ENCODE measurements at regions not wholly inside any gene's neighbourhood (a gene's known extent, or its start where the extent isn't known, plus 50 kb on each side); places are given as distances from the start of the nearest gene placed in this dataset.

DNA sequence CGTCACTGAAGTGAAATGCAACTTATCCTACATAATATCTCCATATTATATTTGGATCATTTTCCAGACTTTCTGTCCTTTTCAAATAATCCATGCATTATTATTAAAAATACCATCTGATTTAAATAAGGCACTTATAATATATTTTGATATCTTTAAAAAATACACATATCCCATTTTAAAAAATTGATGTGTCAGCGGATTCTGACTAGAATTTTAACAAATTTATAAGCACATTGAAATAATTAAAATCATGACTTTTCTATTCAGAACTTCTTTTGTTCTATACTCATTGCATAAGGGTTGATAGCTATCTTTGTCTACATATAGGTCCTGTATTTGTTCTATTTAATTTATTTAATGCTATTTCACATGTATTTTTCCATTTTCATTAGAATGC, 199.0 kb upstream of the DSEL start:
- H3K9me3 ChIP-seq: no peaks in the 10 kb centered on the region
- no peak overlapping the region for H3K4me3 ChIP-seq
- ATAC-seq (no peak), DNase-seq (no peak)
- intact Hi-C loops (cut with DNase I, micrococcal nuclease): no loop called here
- no peaks in the 10 kb centered on the region for H3K4me1 ChIP-seq (ENCODE audit: low read depth)
- H3K36me3 ChIP-seq (ENCODE audit: low read depth): no peaks in the 10 kb centered on the region
- TF ChIP-seq CTCF (IDR thresholded peaks at IDR 0.05): no peak

DNA sequence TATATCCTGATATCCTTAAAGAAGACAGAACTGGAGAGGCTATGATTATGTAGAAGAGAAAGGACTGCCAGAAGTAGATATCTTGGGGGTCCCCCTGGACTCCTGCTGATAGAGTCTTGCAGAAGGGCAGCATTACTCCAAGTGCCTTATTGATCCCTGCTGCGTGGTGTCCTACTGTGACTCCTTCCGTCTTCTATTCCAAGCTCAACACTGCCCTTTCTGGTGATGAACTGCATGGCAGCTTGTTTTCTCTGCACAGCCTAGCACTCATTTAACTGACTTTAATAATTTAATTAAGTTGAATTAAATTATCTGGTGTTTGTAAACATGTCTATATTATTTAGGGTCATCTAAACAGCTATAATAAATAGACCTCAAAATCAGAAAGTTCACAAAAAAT, 194.1 kb upstream of the DSEL start:
- no peak for TF ChIP-seq CTCF (IDR thresholded peaks at IDR 0.05)
- ATAC-seq: no peak
- intact Hi-C loops (cut with DNase I, micrococcal nuclease): no loop called here
- no peak for DNase-seq
- no peaks in the 10 kb centered on the region for H3K4me1 ChIP-seq (ENCODE audit: low read depth)
- H3K36me3 ChIP-seq (ENCODE audit: low read depth): no peaks in the 10 kb centered on the region
- H3K4me3 ChIP-seq: no peak overlapping the region
- no peaks in the 10 kb centered on the region for H3K9me3 ChIP-seq

DNA sequence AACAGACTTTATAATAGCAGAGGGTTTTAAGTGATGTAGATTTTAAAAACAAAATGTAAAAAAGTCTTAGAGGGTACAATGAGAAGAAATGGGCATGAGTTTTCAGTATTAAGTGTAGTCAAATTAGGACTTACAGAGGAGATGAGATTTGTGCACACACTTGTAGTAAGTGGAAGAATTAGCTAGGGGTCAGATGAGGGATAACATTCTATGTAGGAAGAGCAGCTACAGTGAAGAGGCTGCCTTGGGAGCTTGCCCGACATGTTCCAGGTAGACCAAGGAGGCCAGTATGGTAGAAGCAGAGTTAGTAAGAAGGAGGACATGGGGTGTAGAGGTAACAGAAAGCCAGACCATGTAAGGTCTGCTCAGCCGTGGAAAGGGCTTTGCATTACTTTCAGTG, 189.2 kb upstream of the DSEL start:
- H3K9me3 ChIP-seq: no peaks in the 10 kb centered on the region
- ATAC-seq (no peak), DNase-seq (no peak)
- intact Hi-C loops (cut with DNase I, micrococcal nuclease): no loop called here
- H3K4me3 ChIP-seq: no peak overlapping the region
- H3K4me1 ChIP-seq (ENCODE audit: low read depth): no peaks in the 10 kb centered on the region
- H3K36me3 ChIP-seq (ENCODE audit: low read depth): no peaks in the 10 kb centered on the region
- TF ChIP-seq CTCF (IDR thresholded peaks at IDR 0.05): no peak

- Histone ChIP-seq H3K9me3 (no peaks in the 10 kb centered on the region), H3K4me3 (no peak overlapping the region), H3K36me3 (ENCODE audit: low read depth) (no peaks in the 10 kb centered on the region), H3K4me1 (ENCODE audit: low read depth) (no peaks in the 10 kb centered on the region)
- intact Hi-C loops (cut with DNase I, micrococcal nuclease): no loop called here
- no peak for TF ChIP-seq CTCF (IDR thresholded peaks at IDR 0.05)
- no peak for DNase-seq
- no peak for ATAC-seq
Observed at GRCh38 chr18:67695684-67696083, 179.2 kb upstream of the DSEL start.

GRCh38 chr18:67694787-67695186, 178.3 kb upstream of the DSEL start:
- Histone ChIP-seq H3K36me3 (ENCODE audit: low read depth) (no peaks in the 10 kb centered on the region), H3K4me1 (ENCODE audit: low read depth) (no peaks in the 10 kb centered on the region), H3K4me3 (no peak overlapping the region), H3K9me3 (no peaks in the 10 kb centered on the region)
- no peak for DNase-seq
- intact Hi-C loops (cut with DNase I, micrococcal nuclease): no loop called here
- no peak for TF ChIP-seq CTCF (IDR thresholded peaks at IDR 0.05)
- no peak for ATAC-seq

GRCh38 chr18:67692811-67693210, 176.3 kb upstream of the DSEL start:
- no peak for TF ChIP-seq CTCF (IDR thresholded peaks at IDR 0.05)
- DNase-seq (no peak), ATAC-seq (no peak)
- Histone ChIP-seq H3K36me3 (ENCODE audit: low read depth) (no peaks in the 10 kb centered on the region), H3K4me3 (no peak overlapping the region), H3K4me1 (ENCODE audit: low read depth) (no peaks in the 10 kb centered on the region), H3K9me3 (no peaks in the 10 kb centered on the region)
- intact Hi-C loops (cut with DNase I, micrococcal nuclease): no loop called here
